ENCODE measurements at regions not wholly inside any gene's neighbourhood (a gene's known extent, or its start where the extent isn't known, plus 50 kb on each side); places are given as distances from the start of the nearest gene placed in this dataset.

DNA sequence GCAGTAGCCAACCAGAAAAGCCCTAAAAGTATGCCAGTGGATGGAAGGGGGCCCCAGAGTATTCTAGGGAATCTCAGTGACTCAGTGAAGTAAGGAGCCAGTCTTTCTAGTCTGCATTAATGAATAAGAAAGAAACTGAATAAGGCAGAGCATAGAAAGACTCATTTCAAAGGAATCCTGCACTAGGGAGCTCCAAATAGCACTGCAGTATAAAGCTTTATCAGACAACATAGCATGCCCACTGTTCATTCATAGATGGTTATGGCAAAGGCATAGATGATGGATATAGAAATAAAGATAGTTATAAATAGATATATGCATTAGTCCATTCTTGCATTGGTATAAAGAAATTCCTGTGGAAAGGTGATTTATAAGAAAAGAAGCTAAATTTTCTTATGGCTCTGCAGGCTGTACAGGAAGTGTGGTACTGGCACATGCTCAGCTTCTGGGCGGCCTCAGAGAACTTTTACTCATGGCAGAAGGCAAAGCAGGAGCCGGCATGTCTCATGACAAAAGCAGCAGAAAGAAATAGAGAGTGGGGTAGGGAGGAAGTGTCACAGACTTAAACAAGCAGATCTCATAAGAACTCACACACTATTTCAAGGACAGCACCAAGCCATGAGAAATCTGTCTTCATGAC, 498.5 kb downstream of the CDY2B start:
- H3K4me3 ChIP-seq (ENCODE audit: low read depth, low read length) = no peak overlapping the region
- no peak for TF ChIP-seq CTCF (conservative IDR thresholded peaks at IDR 0.05; ENCODE audit: low read depth, low read length)
- no peak for DNase-seq (ENCODE audit: low read depth)

DNA sequence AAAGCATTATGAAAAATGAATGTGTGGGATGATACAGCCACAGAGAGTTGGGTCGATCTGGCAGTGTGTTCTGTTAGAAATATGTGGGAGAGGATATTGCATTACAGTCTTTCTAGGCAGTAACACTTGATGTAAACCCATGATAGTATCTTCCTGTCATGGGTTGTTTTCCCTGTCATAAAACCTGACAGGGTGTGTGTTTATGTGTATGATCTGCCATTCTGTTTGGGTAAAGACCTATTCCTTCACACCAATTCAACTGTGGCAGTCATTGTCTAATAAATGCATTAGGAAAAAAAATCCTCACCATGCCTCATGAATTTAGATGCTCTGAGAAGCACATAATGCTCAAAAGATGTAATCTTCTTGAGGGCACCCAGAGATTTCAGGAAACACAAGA, 501.7 kb downstream of the CDY2B start:
- no peak overlapping the region for H3K4me3 ChIP-seq (ENCODE audit: low read depth, low read length)
- no peak for TF ChIP-seq CTCF (conservative IDR thresholded peaks at IDR 0.05; ENCODE audit: low read depth, low read length)

DNA sequence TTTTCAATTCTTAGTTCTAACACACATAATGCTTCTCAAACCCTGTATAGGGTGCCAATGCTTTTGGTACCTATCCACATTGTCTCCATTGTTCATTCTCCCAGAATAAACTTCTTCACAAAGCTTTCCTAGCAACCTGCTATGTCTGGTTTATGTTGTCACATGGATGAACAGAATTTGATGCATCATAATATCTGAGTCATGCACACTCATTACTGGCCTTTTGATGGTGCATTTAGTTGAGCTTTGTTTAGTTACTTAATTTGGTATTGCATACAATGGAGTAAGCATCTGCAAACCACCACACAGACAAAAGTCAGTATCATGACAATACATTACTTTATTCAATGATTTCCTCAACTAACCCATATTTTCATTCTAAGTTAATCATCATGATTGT, 511.6 kb downstream of the CDY2B start:
- no peak for TF ChIP-seq CTCF (conservative IDR thresholded peaks at IDR 0.05; ENCODE audit: low read depth, low read length)
- DNase-seq (ENCODE audit: low read depth) = no peak
- H3K4me3 ChIP-seq (ENCODE audit: low read depth, low read length) = no peak overlapping the region

More for the DNA sequence above, 501.7 kb downstream of the CDY2B start:
- no peak for DNase-seq (ENCODE audit: low read depth)

DNA sequence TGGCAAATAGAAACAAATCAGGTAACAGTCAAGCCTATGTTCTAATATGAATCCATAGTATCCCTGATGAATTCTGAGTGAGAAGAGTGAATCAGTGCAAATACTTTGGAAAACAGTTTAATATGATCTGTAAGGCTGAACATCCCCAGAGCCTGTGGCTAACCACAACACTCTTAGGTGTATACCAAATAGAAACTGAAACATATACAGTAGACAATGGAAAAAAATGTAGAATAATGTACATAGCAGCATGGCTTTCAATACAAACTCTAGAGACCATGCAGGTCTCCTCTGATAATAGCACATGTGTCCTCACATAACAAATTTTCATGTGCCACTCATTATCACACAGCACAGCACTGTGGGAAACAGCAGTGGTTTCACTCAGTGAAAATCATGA, 513.6 kb downstream of the CDY2B start:
- DNase-seq (ENCODE audit: low read depth) = no peak
- TF ChIP-seq CTCF (conservative IDR thresholded peaks at IDR 0.05; ENCODE audit: low read depth, low read length) = no peak

DNA sequence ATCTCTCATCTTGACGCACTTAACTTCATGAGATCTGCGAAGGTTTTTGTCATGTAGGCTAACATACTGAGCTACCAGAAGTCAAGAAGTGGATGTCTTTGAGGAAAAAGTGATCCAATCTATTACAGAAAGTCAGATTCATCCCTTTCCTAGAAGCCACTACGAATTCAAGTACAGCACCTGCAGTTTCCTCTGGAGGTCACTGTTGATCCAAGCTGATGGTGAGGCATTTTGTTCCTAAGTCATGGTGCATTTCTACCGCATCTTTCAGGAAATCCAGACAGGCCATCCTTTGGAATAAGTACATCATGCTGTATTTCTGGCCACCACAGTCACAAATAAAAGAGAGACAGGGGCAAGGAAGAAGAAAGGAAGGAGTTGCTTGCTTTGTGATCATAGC, 541.0 kb downstream of the CDY2B start:
- DNase-seq (ENCODE audit: low read depth) = no peak
- H3K4me3 ChIP-seq (ENCODE audit: low read depth, low read length) = no peak overlapping the region
- TF ChIP-seq CTCF (conservative IDR thresholded peaks at IDR 0.05; ENCODE audit: low read depth, low read length) = no peak

More for the DNA sequence above, 513.6 kb downstream of the CDY2B start:
- H3K4me3 ChIP-seq (ENCODE audit: low read depth, low read length) = no peak overlapping the region

- no peak for TF ChIP-seq CTCF (conservative IDR thresholded peaks at IDR 0.05; ENCODE audit: low read depth, low read length)
- DNase-seq (ENCODE audit: low read depth) = no peak
- no peak overlapping the region for H3K4me3 ChIP-seq (ENCODE audit: low read depth, low read length)
Measured at GRCh38 chrY:17330733-17331132, 549.3 kb downstream of the CDY2B start.

GRCh38 chrY:17319916-17320315, 560.1 kb downstream of the CDY2B start:
- no peak overlapping the region for H3K4me3 ChIP-seq (ENCODE audit: low read depth, low read length)
- TF ChIP-seq CTCF (conservative IDR thresholded peaks at IDR 0.05; ENCODE audit: low read depth, low read length) = no peak
- DNase-seq (ENCODE audit: low read depth) = no peak

All from choroid plexus epithelial cell (primary cell).